ENCODE measurements at regions not wholly inside any gene's neighbourhood (a gene's known extent, or its start where the extent isn't known, plus 50 kb on each side); places are given as distances from the start of the nearest gene placed in this dataset.

DNA sequence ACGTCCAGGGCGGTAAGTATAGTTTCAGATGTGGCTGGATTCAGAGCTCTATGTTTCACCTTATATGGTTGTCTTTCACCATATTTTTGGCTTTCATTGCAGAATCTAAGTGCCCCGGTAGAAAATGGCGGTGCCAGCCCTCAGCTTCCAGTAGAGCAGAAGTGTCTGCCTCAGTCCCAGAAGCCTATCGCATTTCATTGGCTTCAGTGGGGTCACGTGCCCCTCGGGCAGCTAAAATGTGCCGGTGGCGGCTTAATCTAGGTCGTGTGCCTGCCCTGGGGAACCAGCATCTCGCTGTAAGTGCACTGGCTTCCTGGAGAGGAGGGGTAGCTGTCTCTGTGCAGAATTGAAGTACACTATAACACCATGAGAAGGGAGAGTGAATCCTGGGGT, 107.4 kb upstream of the MAGI3 start:
- no peak for TF ChIP-seq EZH2phosphoT487 (IDR thresholded peaks at IDR 0.05; ENCODE audit: borderline replicate concordance, low read length)
- TF ChIP-seq, protein P1, sequence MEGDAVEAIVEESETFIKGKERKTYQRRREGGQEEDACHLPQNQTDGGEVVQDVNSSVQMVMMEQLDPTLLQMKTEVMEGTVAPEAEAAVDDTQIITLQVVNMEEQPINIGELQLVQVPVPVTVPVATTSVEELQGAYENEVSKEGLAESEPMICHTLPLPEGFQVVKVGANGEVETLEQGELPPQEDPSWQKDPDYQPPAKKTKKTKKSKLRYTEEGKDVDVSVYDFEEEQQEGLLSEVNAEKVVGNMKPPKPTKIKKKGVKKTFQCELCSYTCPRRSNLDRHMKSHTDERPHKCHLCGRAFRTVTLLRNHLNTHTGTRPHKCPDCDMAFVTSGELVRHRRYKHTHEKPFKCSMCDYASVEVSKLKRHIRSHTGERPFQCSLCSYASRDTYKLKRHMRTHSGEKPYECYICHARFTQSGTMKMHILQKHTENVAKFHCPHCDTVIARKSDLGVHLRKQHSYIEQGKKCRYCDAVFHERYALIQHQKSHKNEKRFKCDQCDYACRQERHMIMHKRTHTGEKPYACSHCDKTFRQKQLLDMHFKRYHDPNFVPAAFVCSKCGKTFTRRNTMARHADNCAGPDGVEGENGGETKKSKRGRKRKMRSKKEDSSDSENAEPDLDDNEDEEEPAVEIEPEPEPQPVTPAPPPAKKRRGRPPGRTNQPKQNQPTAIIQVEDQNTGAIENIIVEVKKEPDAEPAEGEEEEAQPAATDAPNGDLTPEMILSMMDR (conservative IDR thresholded peaks at IDR 0.05; ENCODE audit: low read depth, low read length), result no peak
- no peak for TF ChIP-seq EZH2 (IDR thresholded peaks at IDR 0.05; ENCODE audit: low read length, unreplicated experiment)

Data from PC-3 (cell line).